AG09309 (cell line): ENCODE measurements at regions not wholly inside any gene's neighbourhood (a gene's known extent, or its start where the extent isn't known, plus 50 kb on each side); places are given as distances from the start of the nearest gene placed in this dataset.

Experiments used
- DNase-seq: peaks from one replicate; pipeline ENCODE4 v3.0.0-alpha.2; 2010; ENCODE audit warnings: low read depth
- H3K4me3 ChIP-seq: 2 replicates; pipeline ENCODE4 v1.5.1; 2011; ENCODE audit warnings: mild to moderate bottlenecking, low read depth, low read length, moderate library complexity; ENCODE audit not compliant: control insufficient read depth
- TF ChIP-seq, protein P1 (sequence below): IDR thresholded peaks from 2 replicates; pipeline ENCODE4 v1.5.1; 2011; ENCODE audit warnings: mild to moderate bottlenecking, low read depth, low read length, inconsistent platforms; ENCODE audit not compliant: insufficient read depth, control insufficient read depth; ENCODE audit errors: missing control alignments

DNA sequence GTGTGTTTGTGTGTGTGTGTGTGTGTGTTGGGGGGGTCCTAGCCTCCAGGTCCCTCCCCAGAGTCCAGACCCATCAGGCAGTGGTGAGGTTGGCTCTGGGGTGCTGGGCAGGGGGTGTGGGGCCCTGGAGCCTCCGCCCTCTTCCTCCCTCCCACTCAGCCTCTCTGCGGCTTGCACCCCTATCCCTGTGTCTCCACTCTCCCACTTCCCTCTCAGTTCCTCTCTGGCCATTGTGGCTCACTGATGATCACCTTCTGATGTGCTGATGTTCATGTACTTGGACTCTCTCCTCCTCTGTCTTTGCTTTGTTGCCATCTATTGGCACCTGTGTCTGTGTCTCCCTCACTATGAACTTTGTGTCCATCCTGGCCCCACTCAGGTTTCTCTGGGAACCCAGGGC, 298.7 kb downstream of the ZEB1 start:
- no peak overlapping the region for H3K4me3 ChIP-seq
- TF ChIP-seq, protein P1, sequence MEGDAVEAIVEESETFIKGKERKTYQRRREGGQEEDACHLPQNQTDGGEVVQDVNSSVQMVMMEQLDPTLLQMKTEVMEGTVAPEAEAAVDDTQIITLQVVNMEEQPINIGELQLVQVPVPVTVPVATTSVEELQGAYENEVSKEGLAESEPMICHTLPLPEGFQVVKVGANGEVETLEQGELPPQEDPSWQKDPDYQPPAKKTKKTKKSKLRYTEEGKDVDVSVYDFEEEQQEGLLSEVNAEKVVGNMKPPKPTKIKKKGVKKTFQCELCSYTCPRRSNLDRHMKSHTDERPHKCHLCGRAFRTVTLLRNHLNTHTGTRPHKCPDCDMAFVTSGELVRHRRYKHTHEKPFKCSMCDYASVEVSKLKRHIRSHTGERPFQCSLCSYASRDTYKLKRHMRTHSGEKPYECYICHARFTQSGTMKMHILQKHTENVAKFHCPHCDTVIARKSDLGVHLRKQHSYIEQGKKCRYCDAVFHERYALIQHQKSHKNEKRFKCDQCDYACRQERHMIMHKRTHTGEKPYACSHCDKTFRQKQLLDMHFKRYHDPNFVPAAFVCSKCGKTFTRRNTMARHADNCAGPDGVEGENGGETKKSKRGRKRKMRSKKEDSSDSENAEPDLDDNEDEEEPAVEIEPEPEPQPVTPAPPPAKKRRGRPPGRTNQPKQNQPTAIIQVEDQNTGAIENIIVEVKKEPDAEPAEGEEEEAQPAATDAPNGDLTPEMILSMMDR: no peak
- DNase-seq: no peak

DNA sequence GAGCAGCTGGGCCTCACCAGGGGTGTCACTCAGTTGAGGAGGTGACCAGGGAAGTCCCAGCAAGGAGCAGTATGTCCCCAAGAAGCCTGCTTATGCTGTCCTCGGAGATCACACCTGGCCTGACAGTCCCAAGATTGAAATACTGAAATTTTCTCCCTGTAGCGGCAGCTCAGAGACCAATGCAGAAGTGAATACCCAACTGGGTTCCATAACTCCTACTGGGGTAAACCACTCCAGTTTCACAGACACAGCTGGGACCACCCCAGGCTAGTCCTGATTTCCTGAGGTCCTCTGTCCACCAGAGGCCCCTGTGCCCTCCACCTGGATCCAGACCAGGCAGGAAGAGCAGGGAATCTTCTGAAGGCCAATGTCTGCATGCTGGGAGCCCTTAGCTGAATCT, 298.1 kb downstream of the ZEB1 start:
- TF ChIP-seq, protein P1: no peak
- no peak overlapping the region for H3K4me3 ChIP-seq
- DNase-seq: no peak

DNA sequence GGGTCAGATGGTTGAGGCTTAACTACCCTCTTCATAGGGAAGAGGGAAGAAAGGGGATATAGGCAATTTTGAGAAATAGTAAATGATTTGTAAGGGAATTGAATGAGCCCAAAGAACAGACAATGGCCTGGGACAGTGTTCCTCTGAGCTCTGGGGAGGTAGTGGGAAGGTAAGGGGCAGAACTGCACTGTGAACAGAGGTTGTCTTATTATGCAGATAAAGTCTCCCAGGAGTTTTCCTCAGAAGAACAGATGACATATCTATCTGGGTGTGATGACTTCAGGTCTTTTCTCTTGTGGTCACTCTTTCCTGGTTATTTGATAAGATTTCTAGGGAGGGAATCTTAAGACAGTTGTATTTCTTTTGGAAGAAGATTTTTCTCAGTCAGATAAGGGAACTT, 296.1 kb downstream of the ZEB1 start:
- no peak overlapping the region for H3K4me3 ChIP-seq
- TF ChIP-seq, protein P1: no peak

DNA sequence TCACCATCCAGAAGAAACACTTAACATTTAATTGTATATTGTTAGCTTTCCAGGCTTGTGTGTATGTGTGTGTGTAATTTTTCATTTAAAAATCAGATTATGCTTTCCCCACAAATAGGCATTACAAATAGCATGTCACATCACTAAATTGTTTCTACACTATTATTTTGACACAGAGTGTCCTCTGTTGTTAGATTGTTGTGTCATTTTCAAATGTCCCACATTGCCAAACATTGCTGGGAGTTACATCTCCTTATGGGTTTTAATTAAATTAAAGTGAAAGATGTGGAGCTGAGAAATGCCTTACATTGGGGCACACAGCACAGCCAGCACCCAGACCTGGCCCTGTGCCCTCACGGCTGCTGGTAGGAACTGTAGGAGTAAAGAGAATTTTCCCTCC, 295.6 kb downstream of the ZEB1 start:
- H3K4me3 ChIP-seq: no peak overlapping the region
- TF ChIP-seq, protein P1: no peak
- DNase-seq: no peak

More for the DNA sequence above, 296.1 kb downstream of the ZEB1 start:
- no peak for DNase-seq

DNA sequence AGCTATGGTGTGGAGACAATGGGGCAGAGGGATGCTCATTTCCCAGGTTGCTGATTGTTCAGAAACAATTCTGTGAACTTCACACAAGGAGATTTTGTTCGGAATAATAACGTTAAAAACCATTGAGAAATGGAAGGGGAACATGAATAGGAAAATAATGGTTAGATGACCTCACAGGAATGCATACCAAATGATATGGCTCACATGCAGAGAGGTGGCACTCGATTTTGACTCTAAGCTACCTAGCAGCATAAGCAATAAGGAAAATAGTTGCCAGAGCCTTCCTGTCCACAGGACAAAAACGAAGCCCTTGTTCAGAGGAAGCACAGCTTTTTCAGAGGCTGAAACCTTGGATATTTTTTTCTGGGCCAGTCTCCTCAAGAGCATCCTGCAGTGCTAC, 293.1 kb downstream of the ZEB1 start:
- DNase-seq: no peak
- TF ChIP-seq, protein P1: no peak
- H3K4me3 ChIP-seq: no peak overlapping the region

DNA sequence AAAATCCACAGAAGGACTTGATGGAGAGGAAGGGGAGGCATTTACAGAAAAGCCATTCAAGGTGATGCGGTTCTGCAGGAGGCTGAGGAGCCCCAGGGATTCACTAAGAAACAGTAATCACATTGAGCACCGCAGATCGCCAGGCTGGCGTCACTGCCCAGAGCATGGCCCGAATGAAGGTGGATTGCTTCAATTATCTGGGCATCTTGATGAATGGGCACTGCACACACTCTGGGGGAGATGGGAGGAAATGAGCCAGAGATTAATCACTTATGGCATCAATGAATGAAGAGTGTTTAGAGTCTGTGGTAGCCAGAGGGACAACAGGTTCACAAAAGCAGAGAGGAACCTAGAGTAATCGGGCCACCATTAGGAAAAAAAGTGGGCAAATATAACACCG, 292.1 kb downstream of the ZEB1 start:
- no peak overlapping the region for H3K4me3 ChIP-seq
- DNase-seq: no peak
- TF ChIP-seq, protein P1: no peak

DNA sequence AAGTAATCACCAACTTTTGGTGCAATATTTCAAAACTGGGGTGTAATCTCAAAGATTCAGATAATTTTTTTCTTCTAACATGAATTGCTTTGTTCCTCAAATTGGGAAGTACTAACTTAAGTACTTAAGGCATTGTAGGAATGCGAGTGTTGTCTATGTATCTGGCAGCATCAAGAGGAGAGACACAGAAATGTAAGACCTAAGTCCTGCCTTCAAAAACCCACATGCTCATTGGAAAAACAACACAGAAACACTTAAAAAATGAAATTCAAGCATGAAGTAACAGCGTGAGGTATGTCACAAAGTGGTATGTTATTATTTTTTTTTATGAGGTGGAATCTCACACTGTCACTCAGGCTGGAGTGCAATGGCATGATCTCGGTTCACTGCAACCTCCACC, 288.5 kb downstream of the ZEB1 start:
- TF ChIP-seq, protein P1: no peak
- DNase-seq: no peak
- no peak overlapping the region for H3K4me3 ChIP-seq
